HG02610 (cell line): ENCODE measurements at regions not wholly inside any gene's neighbourhood (a gene's known extent, or its start where the extent isn't known, plus 50 kb on each side); places are given as distances from the start of the nearest gene placed in this dataset.

Source experiments
- ATAC-seq: cut with Tn5 transposase; IDR thresholded peaks from one replicate; pipeline ENCODE4 v1.9.1; 2021; ENCODE audit warnings: mild to moderate bottlenecking, moderate library complexity; ENCODE audit not compliant: unreplicated experiment

DNA sequence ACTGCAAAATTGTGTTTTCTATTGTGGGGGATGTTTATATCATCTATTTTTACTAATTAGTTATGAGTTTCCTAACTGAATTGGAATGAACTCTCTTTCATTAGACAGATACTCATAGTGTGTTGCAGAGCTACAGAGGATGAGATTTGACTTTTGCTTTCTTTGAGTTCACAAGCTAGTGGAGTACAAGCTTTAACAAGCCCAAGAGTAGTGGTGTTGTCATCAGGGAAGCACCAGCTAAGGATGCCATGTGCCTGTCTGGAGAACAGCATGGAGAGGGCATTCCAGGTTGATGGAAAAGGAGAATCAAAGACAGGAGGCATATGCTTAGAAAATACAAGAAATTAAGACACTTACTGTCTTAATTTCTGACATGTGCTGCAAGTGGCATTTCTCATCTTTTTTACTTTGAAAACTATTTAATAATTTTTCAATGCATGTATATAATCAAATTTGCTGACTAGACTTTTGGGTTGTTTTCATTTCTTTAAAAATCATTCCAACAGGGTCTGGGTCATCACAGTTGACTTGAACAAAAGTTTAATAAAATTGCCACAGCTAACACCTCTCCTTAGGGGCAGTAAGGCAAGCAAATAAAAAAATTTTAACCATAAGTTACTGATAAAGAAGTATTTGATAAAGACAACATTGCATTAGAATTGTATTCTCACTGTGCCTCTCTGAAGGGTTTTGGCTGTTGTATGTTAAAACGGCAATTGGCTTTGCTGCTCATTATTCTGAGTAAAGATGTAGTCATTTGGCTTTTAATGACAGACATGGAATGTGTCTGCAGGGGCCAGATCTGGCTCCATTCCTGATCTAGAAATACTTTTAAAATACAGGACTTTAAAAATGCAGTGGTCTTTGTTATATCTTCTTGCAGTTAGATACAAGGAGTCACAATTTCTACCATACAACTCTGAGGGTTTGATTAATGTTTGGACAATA is 323.7 kb upstream of the CDH11 start:
- ATAC-seq: no peak

DNA sequence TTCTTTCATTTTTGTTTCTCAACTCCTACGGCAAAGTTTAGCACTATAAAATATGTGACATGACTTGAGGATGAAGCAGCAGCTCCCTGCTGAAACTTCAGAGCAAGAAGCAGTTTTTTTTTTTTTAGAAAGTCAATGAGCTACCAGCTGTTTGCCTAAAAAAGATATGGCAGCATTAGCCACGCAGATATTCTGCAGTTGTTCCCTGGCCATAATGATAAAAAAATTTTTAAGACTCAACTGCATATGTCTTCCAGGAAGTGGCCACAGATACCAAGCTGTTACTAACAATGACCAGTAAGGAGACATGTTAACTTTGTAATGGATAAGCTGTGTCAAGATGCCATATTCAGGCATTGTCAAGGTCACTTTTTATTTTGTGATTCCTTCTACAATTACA is 319.6 kb upstream of the CDH11 start:
- no peak for ATAC-seq

DNA sequence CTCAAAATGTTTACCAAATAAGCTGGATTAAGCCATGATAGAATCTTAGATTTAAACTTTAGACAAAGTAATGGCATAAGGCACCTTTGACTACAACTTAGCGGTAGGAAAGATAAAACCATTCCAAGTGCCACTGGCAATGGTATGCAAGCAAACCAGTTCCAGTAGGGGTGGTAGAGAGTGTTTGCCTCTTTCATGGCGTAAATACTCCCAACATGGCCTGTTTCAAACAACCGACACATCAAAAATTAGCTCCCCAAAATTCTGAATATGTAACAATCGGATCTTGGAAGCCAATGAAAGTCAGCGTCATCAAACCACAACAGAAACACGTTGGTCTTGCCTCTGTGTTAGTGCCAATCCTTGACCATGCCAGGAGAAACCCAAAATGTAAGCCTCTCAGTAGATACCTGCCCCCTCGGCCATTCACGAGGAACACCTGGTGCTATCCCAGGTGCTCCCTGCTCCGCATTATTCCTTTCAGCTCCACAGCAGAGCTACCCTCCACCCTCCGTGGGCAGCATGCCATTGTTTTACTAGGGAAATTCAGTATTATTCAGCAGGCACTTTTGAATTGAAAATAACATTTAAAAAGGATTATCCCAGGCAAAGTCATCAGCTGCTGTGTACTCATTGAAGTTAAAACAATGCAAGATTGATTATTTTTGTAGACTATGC is 307.8 kb upstream of the CDH11 start:
- no peak for ATAC-seq

DNA sequence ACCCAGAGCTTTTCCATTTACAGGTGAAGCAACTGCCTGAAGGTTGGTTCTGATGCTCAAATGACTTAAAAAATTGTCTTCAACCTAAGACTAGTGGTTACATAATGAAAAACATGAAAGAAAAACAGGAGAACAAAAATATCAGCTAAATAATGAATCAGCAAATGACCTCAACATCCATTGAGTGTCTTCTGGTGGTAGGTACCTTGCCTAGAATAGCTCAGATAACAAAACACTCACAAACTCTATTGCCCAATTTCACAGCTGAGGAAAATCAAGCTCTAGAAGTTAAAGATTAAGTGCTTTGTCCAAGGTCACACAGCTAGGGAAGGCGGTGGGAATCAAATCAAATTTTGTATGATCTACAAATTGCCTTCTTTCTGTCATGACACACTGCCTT is 304.6 kb upstream of the CDH11 start:
- no peak for ATAC-seq

DNA sequence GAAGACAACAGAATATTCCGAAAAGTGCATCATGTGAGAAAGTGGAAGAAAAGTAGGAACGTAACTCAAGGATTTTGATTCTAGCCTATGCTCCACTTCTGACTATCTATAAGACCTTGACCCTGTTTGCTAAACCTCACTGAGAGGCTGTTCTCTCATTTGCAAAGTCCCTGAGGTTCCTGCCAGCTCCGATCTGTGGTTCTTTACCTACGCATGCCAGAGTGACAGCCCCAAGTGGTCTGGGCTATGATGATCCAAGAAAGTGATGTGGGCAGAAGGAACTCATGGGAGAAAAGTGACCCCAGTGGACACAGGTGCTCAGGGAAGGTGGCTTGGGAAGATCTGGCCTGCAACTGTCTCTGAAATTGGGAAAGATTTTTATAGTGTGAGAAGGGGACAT is 301.1 kb upstream of the CDH11 start:
- no peak for ATAC-seq

DNA sequence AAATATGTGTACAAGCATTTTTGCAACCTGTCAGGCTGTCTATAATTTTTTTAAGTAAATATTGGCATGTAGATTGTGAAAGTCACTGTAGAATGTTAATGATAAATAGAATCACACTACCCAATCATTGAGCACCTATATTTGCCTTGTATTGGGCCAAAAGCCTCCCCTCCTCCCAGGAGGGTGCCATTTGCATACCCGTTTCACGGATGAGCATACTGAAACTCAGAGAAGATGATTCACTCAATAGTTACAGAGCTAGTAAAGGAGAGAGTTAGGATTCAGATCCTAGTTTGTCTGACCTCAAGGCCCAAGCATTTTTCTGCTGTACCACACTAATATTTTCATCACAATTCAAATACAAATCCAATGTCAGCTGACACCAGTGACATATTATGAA is 299.7 kb upstream of the CDH11 start:
- no peak for ATAC-seq

DNA sequence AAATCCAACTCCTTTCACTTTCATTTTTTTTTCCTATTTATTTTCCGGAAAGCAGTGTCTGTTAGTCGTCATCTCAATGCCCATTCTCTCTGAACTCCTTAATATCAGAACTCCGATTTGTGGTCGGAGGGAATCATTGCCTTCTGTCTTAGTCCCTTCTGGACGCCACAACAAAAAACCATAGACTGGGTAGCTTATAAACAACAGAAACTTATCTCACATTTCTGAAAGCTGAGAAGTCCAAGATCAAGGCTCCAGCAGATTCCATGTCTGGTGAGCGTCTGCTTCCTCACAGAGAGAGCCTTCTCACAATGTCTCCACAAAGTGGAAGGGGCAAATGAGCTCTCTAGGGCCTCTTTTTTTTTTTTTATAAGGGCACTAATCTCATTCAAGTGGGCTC is 296.6 kb upstream of the CDH11 start:
- ATAC-seq: no peak

DNA sequence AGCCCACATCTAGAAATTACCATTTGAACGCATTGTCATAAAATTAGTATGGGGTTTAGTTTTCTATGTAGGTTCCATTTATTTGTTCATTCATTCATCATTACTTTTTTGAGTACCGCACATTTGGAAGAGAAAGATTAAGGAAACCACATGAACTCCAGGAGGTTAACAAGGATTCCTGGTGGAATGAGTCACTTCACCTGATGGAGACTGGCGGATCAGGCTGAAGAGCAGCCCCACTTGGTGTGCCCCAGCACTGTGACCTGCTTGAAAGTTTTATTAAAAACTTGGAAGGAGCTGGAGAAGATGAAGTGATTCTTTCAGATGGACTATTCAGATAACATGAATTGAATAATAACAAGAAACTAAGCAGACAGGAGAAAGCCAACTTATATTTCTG is 293.6 kb upstream of the CDH11 start:
- ATAC-seq: no peak

DNA sequence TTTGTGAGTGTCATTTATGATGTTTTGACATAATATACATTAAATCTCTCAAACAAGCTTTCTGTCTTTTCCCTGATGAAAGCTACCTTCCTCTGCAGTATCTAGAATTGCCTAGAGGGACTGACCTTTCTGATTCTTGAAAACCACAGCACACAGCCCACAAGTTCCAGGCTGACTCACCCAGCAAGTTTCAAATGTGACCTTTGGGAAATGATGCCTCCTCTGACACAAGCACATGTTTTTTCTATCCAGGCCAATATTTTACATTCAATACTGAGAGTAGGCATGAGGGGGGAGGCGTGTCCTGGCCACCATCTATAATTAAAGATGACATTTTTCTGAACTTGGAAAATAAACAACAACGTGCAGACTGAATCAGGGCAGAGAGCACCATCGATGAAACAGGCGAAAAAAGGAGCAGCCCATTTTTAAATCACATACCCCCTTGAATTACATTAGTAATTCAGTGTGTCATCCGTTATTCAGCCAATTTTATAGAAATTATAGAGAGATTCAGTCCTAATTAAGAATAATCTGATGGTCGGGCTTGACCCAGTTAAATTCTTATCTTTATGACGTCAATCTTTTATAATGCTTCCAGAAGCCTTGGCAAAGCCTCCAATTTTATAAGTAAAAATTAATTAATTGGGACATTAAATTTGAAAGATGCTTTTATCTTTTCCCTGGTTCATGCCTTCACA is 292.6 kb upstream of the CDH11 start:
- peak; percentile 82 for ATAC-seq

DNA sequence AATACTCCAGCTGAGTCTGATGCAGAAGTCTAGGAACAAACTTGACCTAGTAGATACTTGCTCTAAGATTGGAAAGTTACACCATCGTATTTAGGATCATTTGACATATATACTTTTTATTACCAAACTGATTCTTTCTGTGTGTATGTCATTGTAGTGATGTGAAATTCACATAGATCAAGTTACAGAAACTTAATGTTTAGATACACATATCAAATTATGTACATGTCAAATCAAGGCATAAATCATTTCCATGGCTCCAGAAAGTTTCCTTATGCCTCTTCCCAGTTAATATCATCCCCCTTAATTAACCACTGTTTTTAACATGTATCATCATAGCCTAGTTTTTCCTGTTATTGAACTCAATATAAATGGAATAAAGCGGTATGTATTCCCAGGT is 292.0 kb upstream of the CDH11 start:
- no peak for ATAC-seq

DNA sequence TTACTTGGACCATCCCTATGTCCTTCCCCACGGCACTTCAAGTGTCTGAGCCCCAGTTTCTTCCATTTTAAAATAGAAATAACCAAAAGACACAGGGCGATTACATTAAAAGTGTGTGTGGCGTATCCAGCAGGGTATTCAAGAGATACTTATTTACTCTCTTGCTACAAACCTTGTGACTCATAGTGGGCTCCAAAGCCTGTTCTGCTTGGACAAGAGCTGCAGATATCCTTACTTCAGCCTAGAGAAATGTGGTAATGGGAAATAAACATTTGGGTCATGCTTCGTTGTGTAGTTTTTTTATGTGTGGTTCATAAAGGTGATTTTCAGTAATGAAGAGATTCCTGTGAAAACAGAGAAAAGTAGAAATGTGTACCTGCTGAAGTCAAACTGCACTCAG is 288.9 kb upstream of the CDH11 start:
- ATAC-seq: no peak

DNA sequence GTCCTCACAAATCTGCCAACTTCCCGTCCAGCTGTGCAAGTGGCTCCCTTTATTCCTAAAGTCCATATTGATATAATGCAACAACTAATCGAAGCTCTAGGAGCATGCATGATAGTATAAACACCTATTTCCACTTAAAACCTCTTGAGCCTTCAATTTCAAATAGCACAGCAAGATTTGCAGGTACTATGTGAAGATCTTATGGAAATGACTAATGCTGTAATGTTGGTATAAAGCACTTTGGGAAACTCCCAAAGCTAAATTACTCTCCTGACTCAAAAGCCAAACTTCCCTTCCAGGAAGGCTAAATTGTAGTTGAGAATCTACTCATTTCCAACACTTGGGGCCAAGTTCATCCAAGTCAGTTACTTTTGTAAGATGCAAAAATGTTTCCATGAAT is 287.6 kb upstream of the CDH11 start:
- ATAC-seq: no peak

DNA sequence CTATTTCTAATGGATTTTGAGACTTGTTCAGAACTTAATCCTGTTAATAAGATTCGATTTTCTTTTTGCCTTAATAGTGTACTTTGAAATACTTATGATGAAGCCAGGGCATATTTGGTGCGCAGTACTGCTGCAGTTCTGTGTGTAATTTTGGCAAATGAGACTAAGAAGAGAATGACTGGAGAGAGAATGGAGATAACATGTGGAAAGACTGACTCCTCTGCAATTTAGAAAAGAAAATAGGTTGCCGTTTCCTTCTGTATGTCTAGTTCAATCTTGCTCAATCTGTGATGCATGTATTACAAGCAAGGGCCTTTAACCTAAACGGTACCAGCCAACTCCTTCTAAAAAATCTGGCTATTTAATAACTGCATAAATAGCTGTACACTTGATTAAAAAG is 285.1 kb upstream of the CDH11 start:
- ATAC-seq: no peak

DNA sequence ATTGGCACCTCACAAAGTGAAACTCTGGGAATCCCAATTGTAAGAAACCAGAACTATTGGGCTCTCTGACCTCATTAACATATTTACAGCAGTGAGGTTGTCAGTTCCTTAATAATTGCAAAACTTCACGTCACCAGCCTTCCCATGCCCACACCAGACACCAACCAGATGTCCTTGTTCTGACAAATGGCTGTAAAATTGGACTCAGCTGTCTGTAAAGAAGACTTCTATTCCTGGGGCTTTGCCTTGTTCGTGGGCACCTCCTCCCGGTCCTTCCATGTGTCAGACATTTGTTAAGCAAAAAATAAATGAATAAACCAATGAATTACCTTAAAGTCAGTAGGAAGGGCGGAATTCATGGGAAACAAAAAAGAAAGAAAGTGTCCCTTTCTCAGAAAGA is 284.3 kb upstream of the CDH11 start:
- ATAC-seq: no peak

DNA sequence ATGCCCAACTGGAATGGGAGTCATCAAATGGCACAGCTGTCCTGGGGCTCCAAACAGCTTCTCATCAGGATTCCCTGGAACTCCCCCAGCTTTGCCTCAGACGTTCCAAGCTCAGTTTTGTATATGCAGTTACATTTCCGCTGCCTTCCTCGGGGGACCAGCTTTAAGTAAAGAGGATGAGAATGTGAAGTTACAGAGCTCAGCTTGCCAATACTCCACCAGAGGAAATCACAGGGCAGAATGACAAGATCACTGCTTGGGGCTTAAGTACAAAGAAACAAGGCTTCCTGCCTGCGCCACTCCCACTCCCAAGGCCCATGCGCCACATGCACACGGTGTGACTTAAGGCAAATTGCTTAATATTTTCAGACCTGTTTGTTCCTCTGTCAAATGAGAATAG is 272.4 kb upstream of the CDH11 start:
- ATAC-seq: no peak

DNA sequence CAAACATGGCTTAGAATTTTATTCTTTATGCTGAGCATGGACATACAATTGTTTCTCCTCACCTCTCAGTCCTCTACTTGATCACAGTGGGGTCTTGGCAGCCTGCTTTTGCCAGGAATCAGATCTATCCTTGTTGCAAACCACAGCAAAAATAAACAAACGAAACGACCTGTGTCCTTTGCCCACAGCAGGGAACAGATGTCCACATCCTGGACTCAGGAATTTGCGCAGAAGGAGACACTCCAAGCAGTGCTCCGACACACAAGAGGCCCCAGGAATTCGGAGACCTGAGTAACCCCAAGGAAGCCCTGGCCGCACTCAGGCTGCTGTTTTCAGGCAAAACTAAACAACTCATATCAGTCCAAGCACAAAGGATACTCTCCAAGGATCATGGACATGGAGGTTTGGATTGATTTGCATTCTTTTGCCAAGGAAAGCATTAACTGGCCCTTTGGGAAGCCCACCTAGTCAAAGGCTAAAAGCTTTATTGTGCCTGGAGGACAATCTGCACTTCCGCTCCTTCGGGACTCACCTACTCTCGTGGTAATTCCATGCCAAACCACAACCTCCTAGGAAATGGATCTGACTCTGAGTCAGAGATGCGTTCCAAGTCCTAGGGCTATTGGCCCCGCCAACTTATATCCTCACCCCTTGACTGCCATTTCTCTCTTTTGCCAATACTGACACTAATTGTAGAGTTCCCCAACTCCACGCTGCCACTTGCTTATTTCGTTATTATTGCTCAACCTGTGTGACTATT is 271.1 kb upstream of the CDH11 start:
- ATAC-seq: no peak

DNA sequence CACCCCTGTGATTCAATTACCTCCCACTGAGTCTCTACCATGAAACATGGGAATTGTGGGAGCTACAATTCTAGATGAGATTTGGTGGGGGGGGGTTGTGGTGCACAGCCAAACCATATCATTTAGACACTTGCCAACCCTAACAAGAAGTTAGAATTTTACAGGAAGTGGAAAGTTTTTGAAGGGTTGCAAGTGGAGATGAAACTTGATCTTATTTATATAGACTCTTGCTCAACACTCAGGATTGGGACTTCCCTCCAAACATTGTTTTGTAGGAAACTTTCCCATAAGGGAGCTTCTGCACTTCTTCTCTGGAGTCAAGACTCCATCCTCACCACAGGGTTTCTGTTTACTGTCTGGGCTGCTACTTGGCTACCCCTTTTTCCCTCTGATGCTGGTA is 266.7 kb upstream of the CDH11 start:
- no peak for ATAC-seq

DNA sequence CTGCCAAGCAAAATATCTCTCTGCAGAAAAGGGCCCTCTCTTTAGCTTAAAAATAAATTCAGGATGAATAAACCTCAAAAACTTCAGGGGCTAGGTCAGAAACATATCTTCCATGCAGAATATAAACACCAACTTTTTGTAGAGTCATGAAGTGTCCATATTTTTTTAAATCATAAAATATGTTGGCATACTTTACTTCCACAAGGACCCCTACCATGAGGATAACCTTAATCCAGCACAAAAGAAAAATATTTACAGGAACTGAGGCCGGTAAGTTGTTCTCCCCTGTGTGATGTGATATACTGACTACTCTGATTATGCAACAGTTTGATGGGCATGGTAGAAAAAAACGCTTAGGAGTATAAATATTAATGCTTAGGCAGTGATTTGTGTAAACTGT is 264.8 kb upstream of the CDH11 start:
- ATAC-seq: no peak

DNA sequence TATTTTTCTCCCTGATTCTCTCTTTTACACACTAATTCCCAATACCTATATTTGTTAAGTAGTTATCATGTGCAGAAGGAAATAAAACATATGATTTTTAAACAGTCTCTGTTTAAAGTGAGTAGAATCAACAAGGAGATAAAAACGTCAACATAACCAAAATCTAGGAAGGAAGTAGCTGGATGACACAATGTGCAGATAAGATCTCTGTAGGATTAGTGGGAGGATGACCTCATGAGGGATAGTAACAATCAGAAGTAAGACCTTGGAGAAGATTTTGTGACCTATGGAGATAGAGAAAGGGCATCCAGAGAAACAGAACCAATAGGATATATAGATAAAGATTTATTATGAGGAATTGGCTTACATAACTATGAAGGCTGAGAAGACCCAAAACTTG is 262.6 kb upstream of the CDH11 start:
- ATAC-seq: no peak

DNA sequence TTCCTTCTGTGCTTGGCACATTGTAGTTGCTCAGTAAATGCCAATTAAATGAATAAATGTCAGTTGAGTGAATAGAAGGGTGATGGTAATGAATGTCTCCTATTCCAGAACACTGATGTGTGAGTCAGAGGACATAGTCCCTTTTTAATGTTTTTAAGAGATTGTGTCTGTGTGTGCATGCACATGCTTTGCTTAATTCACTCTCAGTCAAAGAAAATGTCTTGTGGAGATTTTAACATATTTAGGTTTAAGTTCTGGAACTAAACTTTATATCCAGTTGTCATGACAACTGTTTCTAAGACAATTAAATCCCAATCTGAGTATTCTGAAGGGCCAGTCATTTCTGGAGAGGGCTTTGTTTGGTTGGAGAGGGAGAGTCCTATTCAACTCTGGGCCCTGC is 255.3 kb upstream of the CDH11 start:
- ATAC-seq: no peak

DNA sequence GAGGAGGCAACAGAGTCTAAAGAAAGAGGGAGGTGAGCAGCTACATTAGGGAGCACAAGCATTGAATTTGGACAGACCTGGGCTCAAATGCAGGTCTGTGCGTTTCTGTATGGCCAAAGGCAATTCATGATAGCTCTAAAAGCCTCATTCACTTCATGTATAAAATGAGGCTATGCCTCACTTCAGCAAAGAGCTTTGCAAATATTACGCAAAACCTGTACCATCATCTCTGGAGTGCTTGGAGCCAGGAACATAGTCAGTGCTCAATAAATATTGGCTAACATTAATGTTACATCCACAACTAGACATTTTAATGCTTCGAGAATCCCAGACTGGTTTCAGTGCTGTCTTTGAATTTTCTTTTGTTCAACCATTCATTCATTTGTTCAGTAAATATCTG is 254.7 kb upstream of the CDH11 start:
- ATAC-seq: no peak
